Superior temporal gyrus (tissue), 1 donor: ENCODE measurements at regions not wholly inside any gene's neighbourhood (a gene's known extent, or its start where the extent isn't known, plus 50 kb on each side); places are given as distances from the start of the nearest gene placed in this dataset.
"Not testable (repeated sequence)": the region's sequence is repeated elsewhere in the genome, so short reads cannot be mapped to it uniquely, and the experiment has no call there.

Experiments
- DNase-seq: peaks from one replicate; pipeline ENCODE4 v3.0.0-alpha.2; 2016; ENCODE audit errors: extremely low spot score

- no peak for DNase-seq
Observed at GRCh38 chr9:1115370-1115769, 65.2 kb downstream of the DMRT2 start.

GRCh38 chr9:1117439-1117838 is 67.3 kb downstream of the DMRT2 start:
- DNase-seq = no peak

- no peak for DNase-seq
Observed at GRCh38 chr9:1120500-1121165, 70.5 kb downstream of the DMRT2 start.

- DNase-seq = no peak
Observed at GRCh38 chr9:1125741-1126140, 75.6 kb downstream of the DMRT2 start.

GRCh38 chr9:1128046-1128445 is 77.9 kb downstream of the DMRT2 start:
- DNase-seq = no peak

GRCh38 chr9:1129382-1129781 is 79.2 kb downstream of the DMRT2 start:
- no peak for DNase-seq

GRCh38 chr9:1140057-1140456 is 89.9 kb downstream of the DMRT2 start:
- no peak for DNase-seq

GRCh38 chr9:1151691-1152090 is 101.5 kb downstream of the DMRT2 start:
- DNase-seq = no peak

GRCh38 chr9:1152171-1152570 is 102.0 kb downstream of the DMRT2 start:
- no peak for DNase-seq

- DNase-seq = no peak
Observed at GRCh38 chr9:1154739-1155138, 104.6 kb downstream of the DMRT2 start.

- no peak for DNase-seq
Observed at GRCh38 chr9:1155602-1156001, 105.4 kb downstream of the DMRT2 start.

- no peak for DNase-seq
Observed at GRCh38 chr9:1156794-1157550, 106.8 kb downstream of the DMRT2 start.

- no peak for DNase-seq
Observed at GRCh38 chr9:1157836-1158235, 107.7 kb downstream of the DMRT2 start.

- no peak for DNase-seq
Observed at GRCh38 chr9:1170918-1171317, 120.8 kb downstream of the DMRT2 start.

GRCh38 chr9:1171546-1171945 is 121.4 kb downstream of the DMRT2 start:
- DNase-seq = no peak

- DNase-seq = no peak
Observed at GRCh38 chr9:1173211-1173610, 123.1 kb downstream of the DMRT2 start.

GRCh38 chr9:1173993-1174392 is 123.8 kb downstream of the DMRT2 start:
- DNase-seq = no peak

GRCh38 chr9:1179366-1179765 is 129.2 kb downstream of the DMRT2 start:
- no peak for DNase-seq

GRCh38 chr9:1184146-1184545 is 134.0 kb downstream of the DMRT2 start:
- DNase-seq = no peak

- not testable (repeated sequence) for DNase-seq
Observed at GRCh38 chr9:1187137-1187536, 137.0 kb downstream of the DMRT2 start.

- DNase-seq = not testable (repeated sequence)
Observed at GRCh38 chr9:1195636-1196035, 145.5 kb downstream of the DMRT2 start.

- DNase-seq = no peak
Observed at GRCh38 chr9:1198085-1198484, 147.9 kb downstream of the DMRT2 start.

- no peak for DNase-seq
Observed at GRCh38 chr9:1200847-1201251, 150.7 kb downstream of the DMRT2 start.
